ENCODE measurements at regions not wholly inside any gene's neighbourhood (a gene's known extent, or its start where the extent isn't known, plus 50 kb on each side); places are given as distances from the start of the nearest gene placed in this dataset.

- Histone ChIP-seq H3K9me3 (replicated peaks; ENCODE audit: insufficient read depth, low read length) (no peaks in the 10 kb centered on the region), H3K9ac (ENCODE audit: low read length) (no peak overlapping the region), H3K79me2 (ENCODE audit: low read length) (no peaks in the 10 kb centered on the region), H3K4me3 (ENCODE audit: low read length) (no peak overlapping the region), H3K9me2 (replicated peaks; ENCODE audit: insufficient read depth, low read length) (no peaks in the 10 kb centered on the region), H3F3A (ENCODE audit: insufficient read depth, low read length) (no peaks in the 10 kb centered on the region), H3K27ac (ENCODE audit: low read length) (no peak overlapping the region), H3K4me2 (ENCODE audit: low read depth, low read length) (no peak overlapping the region), H3K4me1 (ENCODE audit: low read length) (peaks cover 5% of the 10 kb centered on the region; the same call in 1 of the 2 replicates), H4K20me1 (ENCODE audit: insufficient read depth, low read length) (no peaks in the 10 kb centered on the region), H2AFZ (ENCODE audit: low read length) (no peak overlapping the region), H3K36me3 (replicated peaks; ENCODE audit: insufficient read depth, low read length) (no peaks in the 10 kb centered on the region), H3K27me3 (replicated peaks; ENCODE audit: insufficient read depth, low read length) (no peaks in the 10 kb centered on the region)
- no peak for DNase-seq
- no peak for TF ChIP-seq EZH2 (optimal IDR thresholded peaks at IDR 0.05; ENCODE audit: low read depth, low read length)
- TF ChIP-seq CTCF (IDR thresholded peaks at IDR 0.05; ENCODE audit: low read length): no peak
- TF ChIP-seq EZH2phosphoT487 (IDR thresholded peaks at IDR 0.05; ENCODE audit: low read length): no peak
Measured at GRCh38 chr20:51193066-51193772, 170.3 kb upstream of the KCNG1 start.

- Histone ChIP-seq H3K4me1 (ENCODE audit: low read length) (peaks cover 5% of the 10 kb centered on the region; the same call in 1 of the 2 replicates), H3K9me2 (replicated peaks; ENCODE audit: insufficient read depth, low read length) (no peaks in the 10 kb centered on the region), H3K4me2 (ENCODE audit: low read depth, low read length) (no peak overlapping the region), H3K27me3 (replicated peaks; ENCODE audit: insufficient read depth, low read length) (no peaks in the 10 kb centered on the region), H3K4me3 (ENCODE audit: low read length) (no peak overlapping the region), H3K27ac (ENCODE audit: low read length) (no peak overlapping the region), H3K9me3 (replicated peaks; ENCODE audit: insufficient read depth, low read length) (no peaks in the 10 kb centered on the region), H3K9ac (ENCODE audit: low read length) (no peak overlapping the region), H3K36me3 (replicated peaks; ENCODE audit: insufficient read depth, low read length) (no peaks in the 10 kb centered on the region), H3F3A (ENCODE audit: insufficient read depth, low read length) (no peaks in the 10 kb centered on the region), H4K20me1 (ENCODE audit: insufficient read depth, low read length) (no peaks in the 10 kb centered on the region), H3K79me2 (ENCODE audit: low read length) (no peaks in the 10 kb centered on the region), H2AFZ (ENCODE audit: low read length) (no peak overlapping the region)
- DNase-seq: no peak
- TF ChIP-seq EZH2 (optimal IDR thresholded peaks at IDR 0.05; ENCODE audit: low read depth, low read length) (no peak), CTCF (IDR thresholded peaks at IDR 0.05; ENCODE audit: low read length) (no peak), EZH2phosphoT487 (IDR thresholded peaks at IDR 0.05; ENCODE audit: low read length) (no peak)
Measured at GRCh38 chr20:51190783-51191180, 167.9 kb upstream of the KCNG1 start.

DNA sequence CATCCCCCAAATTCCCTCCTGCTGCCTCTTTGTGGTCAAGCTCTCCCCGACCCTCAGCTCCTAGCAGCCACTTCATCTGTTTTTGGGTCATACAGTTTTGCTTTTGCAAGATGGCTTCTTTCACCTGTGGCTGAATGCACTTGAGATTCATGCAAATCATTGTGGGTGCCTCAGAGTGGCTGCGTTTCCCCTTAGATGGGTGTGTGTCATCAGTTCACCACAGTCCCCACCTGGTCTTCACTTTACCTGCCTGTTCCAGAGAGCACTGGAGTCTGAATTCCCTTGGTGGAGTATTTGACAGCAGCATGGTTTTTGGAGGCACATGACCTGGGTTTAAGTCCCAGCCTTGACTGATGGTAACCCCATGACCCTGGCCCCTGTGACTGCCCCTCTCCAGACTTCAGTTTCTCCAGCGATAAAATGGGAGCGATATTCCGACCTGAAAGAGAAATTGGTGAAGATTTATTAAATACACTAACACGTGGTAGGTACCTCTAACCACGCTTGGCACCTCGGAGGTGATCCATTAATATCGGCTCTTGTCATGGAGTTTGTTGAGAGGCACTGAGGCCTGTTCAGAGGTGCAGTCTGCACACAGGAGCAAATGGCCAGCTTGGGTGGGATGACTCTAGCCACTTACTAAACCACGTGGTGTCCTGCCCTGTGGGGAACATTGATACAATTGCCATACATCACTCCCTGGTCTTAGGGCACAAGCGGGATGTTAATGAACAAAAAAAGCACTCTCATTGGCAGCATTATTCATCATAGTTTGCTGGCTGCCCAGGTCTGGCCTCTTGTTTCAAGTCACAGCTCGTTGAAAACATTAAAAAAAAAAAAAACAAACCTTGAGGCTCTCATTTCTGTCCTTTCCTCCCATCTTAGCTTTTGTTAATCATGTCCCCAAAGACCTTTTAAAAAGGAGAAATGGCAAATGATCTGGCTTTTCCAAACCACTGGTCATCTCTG, 167.2 kb upstream of the KCNG1 start:
- H3K9me2 ChIP-seq (replicated peaks; ENCODE audit: insufficient read depth, low read length): no peaks in the 10 kb centered on the region
- H3K9me3 ChIP-seq (replicated peaks; ENCODE audit: insufficient read depth, low read length): no peaks in the 10 kb centered on the region
- H3F3A ChIP-seq (ENCODE audit: insufficient read depth, low read length): no peaks in the 10 kb centered on the region
- H3K4me1 ChIP-seq (ENCODE audit: low read length): peaks cover 5% of the 10 kb centered on the region; the same call in 1 of the 2 replicates
- no peak overlapping the region for H3K27ac ChIP-seq (ENCODE audit: low read length)
- DNase-seq: peak; percentile 46
- H3K4me3 ChIP-seq (ENCODE audit: low read length): no peak overlapping the region
- H3K36me3 ChIP-seq (replicated peaks; ENCODE audit: insufficient read depth, low read length): no peaks in the 10 kb centered on the region
- H2AFZ ChIP-seq (ENCODE audit: low read length): peak overlapping the region; percentile 28
- H3K27me3 ChIP-seq (replicated peaks; ENCODE audit: insufficient read depth, low read length): no peaks in the 10 kb centered on the region
- TF ChIP-seq EZH2 (optimal IDR thresholded peaks at IDR 0.05; ENCODE audit: low read depth, low read length) (no peak), EZH2phosphoT487 (IDR thresholded peaks at IDR 0.05; ENCODE audit: low read length) (no peak), CTCF (IDR thresholded peaks at IDR 0.05; ENCODE audit: low read length) (no peak)
- H3K79me2 ChIP-seq (ENCODE audit: low read length): no peaks in the 10 kb centered on the region
- H3K9ac ChIP-seq (ENCODE audit: low read length): no peak overlapping the region
- H3K4me2 ChIP-seq (ENCODE audit: low read depth, low read length): no peak overlapping the region
- H4K20me1 ChIP-seq (ENCODE audit: insufficient read depth, low read length): no peaks in the 10 kb centered on the region
